Retinal pigment epithelial cell (primary cell): ENCODE measurements at regions not wholly inside any gene's neighbourhood (a gene's known extent, or its start where the extent isn't known, plus 50 kb on each side); places are given as distances from the start of the nearest gene placed in this dataset.
A peak's percentile ranks its signal among the peaks of the same experiment; 100 is the strongest.
"Not testable (repeated sequence)": the region's sequence is repeated elsewhere in the genome, so short reads cannot be mapped to it uniquely, and the experiment has no call there.

Source experiments
- DNase-seq: peaks from one replicate; pipeline ENCODE4 v3.0.0-alpha.2; 2010; ENCODE audit warnings: low read depth
- H3K4me3 ChIP-seq: 2 replicates; pipeline ENCODE4 v1.5.1; 2011; ENCODE audit warnings: mild to moderate bottlenecking, low read length, control low read depth, moderate library complexity
- CTCF ChIP-seq: conservative IDR thresholded peaks from 2 replicates; pipeline ENCODE4 v1.5.1; 2011; ENCODE audit warnings: low read depth, low read length, control low read depth, inconsistent platforms

- TF ChIP-seq CTCF, result no peak
- DNase-seq, result no peak
Observed at GRCh38 chr1:112841825-112842224, 114.2 kb downstream of the SLC16A1 start.

GRCh38 chr1:112840631-112841624, 115.1 kb downstream of the SLC16A1 start:
- TF ChIP-seq CTCF, result no peak
- peak; percentile 52 for DNase-seq
- no peak overlapping the region for H3K4me3 ChIP-seq

More at GRCh38 chr1:112841825-112842224, 114.2 kb downstream of the SLC16A1 start:
- H3K4me3 ChIP-seq, result no peak overlapping the region

- TF ChIP-seq CTCF, result no peak
- no peak overlapping the region for H3K4me3 ChIP-seq
- DNase-seq, result no peak
Observed at GRCh38 chr1:112836642-112837041, 119.4 kb downstream of the SLC16A1 start.

- no peak for TF ChIP-seq CTCF
- no peak overlapping the region for H3K4me3 ChIP-seq
- no peak for DNase-seq
Observed at GRCh38 chr1:112833806-112834205, 118.7 kb upstream of the PPM1J start.

DNA sequence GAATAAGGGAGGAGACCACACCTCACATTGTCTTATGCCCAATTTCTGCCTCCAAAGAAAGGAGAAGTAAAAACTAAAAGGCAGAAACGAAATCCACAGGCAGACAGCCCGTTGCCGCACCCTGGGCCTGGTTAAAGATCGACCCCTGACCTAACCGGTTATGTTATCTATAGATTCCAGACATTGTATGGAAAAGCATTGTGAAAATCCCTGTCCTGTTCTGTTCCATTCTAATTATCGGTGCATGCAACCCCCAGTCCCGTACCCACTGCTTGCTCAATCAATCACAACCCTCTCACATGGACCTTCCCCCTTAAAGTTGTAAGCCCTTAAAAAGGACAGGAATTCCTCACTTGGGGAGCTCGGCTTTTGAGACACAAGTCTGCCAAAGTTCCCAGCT, 117.1 kb upstream of the PPM1J start:
- DNase-seq, H3K4me3 ChIP-seq: not testable (repeated sequence)

- not testable (repeated sequence) for H3K4me3 ChIP-seq, DNase-seq
Observed at GRCh38 chr1:112829691-112830090, 114.6 kb upstream of the PPM1J start.

- TF ChIP-seq CTCF, result no peak
- no peak for DNase-seq
- H3K4me3 ChIP-seq, result no peak overlapping the region
Observed at GRCh38 chr1:112828716-112829115, 113.6 kb upstream of the PPM1J start.

DNA sequence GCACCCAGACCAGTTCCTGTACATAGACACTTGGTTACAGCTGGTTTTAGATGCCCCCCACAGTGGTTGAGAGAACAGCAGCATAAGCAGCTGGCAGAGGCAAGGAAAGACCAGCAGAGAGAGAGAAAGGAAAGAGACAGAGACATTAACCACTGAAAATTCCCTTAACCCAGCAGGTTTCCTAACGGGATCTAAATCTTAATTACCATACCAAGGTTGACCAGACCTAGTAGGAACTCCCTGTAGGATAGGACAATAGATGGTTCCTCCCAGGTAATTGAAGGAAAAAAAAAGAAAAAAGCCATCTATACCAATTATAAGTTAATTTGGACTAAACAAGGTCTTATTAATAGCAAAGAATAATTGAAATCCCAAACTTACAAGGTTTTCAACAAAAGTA, 112.3 kb upstream of the PPM1J start:
- not testable (repeated sequence) for DNase-seq, H3K4me3 ChIP-seq
